ENCODE measurements at regions not wholly inside any gene's neighbourhood (a gene's known extent, or its start where the extent isn't known, plus 50 kb on each side); places are given as distances from the start of the nearest gene placed in this dataset.

- TF ChIP-seq CTCF (conservative IDR thresholded peaks at IDR 0.05; ENCODE audit: low read length) (no peak), EZH2phosphoT487 (IDR thresholded peaks at IDR 0.05; ENCODE audit: borderline replicate concordance, low read depth, low read length) (no peak)
These were observed 144.9 kb downstream of the MAGEC2 start for GRCh38 chrX:142060191-142060590.
